HG02970 (cell line): ENCODE measurements at regions not wholly inside any gene's neighbourhood (a gene's known extent, or its start where the extent isn't known, plus 50 kb on each side); places are given as distances from the start of the nearest gene placed in this dataset.
"Not testable (repeated sequence)": the region's sequence is repeated elsewhere in the genome, so short reads cannot be mapped to it uniquely, and the experiment has no call there.

Experiments used
- ATAC-seq: cut with Tn5 transposase; IDR thresholded peaks from one replicate; pipeline ENCODE4 v1.9.1; 2021; ENCODE audit warnings: mild to moderate bottlenecking, moderate library complexity, moderate number of reproducible peaks; ENCODE audit not compliant: unreplicated experiment, low FRiP score

DNA sequence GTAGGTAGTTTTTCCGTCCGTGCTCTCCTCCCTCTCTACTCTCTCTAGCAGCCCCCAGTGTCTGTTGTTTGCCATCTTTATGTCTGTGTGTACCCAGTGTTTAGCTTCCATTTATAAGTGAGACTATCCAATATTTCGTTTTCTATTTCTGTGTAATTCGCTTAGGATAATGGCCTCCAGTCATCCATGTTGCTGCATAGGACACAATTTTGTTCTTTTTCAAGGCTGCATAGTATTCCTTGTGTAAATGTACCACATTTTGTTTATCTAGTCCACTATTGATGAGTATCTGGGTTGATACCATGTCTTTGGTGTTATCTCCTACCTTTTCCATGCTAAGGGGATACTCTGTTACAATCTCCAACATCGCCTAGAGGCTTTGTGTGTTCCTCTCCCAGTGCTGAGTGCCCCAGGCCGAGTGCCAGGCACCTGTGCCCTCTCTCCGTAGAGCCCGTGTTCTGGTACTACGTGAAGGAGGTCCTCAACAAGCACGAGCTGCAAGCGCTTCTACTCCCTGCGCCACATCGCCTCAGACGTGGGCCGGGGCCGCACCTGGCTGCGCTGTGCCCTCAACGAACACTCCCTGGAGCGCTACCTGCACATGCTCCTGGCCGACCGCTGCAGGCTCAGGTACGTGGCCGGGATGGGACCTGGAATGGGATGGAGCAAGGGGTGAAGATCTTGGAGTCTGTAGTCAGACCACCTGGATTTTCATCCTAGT is 51.0 kb downstream of the NPIPB11 start:
- not testable (repeated sequence) for ATAC-seq

DNA sequence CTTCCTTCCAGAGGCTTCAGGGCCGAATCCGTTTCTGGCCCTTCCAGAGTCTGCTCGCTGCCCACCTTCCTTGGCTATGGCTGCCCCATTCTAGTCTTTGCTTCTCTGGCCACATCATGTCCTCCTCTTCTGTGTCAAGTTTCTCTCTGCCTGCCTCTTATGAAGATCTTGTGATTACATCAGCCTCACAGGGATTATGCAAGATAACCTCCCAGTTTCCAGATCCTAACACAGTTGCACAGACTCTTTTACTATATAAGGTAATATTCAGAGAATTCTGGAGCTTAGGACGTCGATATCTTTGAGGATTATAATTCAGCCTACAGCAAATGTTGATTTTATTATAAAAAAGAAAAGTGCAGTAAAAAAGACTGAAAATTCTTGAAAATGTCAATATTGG is 52.1 kb downstream of the NPIPB11 start:
- not testable (repeated sequence) for ATAC-seq

DNA sequence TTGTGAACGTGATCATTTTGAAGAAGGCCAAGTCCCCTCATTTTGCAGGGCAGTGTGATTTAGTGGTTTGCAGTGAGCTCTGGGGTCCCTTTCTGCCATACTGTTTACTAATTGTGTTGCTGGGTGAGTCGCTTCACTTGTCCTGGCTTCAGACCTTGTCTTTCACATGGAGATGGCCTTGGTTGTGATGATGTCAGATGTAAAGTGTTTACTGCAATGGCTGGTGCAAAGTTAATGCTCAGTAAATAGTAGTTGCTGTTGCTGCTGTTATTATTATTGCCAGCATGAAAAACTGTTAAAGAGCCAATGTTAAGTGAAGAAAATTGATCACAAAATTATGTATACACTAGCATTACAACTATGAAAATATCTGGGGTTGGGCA is 53.9 kb downstream of the NPIPB11 start:
- ATAC-seq: not testable (repeated sequence)

DNA sequence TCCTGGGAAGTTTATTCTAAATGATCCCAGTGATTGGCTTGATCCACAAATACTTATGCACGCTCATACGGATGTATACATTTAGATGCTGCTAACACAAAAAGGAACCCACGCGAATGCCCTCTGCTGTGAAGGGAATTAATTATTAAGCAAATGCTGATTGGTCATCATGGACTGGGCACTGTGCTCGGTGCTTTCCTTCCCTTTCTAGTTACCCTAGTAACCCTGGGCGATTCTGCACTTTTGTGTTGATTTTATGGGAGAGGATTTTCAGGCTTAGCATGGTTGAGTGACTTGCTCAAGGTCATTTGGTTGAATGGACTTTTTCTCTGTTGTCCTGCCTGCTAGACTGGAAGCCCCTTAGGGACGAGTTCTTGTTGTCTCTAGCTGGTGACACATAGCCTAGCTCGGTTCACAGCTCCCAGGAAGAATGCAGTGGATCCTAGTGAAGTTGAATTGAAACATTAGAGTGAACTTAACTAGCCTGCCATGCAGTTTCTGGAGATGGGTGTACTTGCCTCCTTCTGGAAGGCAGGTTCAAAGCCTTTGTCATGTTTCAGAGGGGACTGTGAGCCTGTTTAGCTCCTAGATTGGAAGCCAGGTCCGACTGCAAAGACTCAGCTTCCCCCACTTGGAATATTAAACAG is 54.4 kb downstream of the NPIPB11 start:
- ATAC-seq: not testable (repeated sequence)

DNA sequence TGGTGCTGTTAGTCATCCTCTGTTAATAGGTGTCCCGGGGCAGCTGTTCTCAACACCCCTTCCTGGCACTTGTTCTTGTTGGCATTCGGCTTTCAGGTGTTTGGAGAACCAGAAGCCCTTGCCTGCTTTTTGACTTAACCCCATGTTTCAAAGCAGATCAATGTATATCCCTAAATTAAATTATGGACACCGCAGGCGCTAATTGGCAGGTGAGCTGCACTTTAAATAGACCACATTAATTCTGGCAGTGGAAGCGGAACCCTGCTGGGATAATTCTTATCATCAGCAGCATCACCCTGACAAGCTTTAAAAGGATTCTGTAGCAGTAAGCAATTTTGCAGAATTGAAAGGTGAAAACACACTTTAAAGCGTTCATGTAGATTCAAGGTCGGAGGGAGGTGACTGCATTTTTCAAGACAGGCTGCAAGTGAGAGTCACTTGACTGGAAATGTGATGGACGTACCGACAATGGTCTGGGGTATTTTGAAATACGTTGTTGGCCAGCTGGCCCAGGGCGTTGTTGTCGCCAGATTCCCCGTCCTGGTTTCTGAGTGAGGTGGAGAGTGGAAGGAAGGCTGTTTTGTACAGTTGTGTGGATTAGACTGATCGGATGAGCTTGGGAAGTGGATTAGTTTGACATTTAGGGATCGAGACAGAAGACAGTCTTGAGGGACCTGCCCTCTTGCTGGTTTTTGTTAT is 55.1 kb downstream of the NPIPB11 start:
- not testable (repeated sequence) for ATAC-seq

DNA sequence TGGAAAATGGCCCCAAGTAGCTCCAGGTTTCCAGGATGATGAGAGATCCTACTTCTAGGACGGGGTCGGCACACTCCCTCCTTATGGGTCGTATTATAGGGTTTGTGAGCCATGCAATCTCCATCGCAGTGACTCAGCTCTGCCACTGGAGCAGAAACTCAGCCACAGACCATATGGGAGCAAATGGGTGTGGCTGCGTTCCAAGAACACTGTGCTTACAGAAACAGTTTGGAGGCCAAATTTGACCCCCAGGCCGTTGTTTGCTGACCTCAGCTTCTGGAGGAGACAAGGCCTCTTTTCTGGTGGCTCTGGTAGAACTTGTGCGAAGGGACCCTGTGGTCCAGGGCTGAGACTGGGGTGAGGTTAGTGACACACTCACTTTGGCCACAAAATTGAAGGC is 56.5 kb downstream of the NPIPB11 start:
- ATAC-seq: not testable (repeated sequence)

DNA sequence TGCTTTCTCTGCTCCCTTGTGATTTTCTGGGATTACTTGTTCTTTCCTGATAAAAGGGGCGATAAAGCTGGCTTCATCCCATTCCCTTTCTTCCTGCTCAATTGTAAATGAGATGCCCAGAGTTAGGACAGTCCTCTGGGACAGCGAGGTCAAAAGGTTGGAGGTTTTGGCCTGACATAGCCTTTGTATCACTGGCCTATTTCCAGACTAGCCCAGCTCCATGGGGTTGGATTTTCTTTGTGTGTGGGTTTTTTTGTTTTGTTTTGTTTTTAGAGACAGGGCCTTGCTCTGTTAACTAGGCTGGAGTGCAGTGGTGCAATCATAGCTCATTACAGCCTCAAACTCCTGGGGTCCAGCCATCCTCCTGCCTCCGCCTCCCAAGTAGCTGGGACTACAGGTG is 57.8 kb downstream of the NPIPB11 start:
- ATAC-seq: not testable (repeated sequence)

DNA sequence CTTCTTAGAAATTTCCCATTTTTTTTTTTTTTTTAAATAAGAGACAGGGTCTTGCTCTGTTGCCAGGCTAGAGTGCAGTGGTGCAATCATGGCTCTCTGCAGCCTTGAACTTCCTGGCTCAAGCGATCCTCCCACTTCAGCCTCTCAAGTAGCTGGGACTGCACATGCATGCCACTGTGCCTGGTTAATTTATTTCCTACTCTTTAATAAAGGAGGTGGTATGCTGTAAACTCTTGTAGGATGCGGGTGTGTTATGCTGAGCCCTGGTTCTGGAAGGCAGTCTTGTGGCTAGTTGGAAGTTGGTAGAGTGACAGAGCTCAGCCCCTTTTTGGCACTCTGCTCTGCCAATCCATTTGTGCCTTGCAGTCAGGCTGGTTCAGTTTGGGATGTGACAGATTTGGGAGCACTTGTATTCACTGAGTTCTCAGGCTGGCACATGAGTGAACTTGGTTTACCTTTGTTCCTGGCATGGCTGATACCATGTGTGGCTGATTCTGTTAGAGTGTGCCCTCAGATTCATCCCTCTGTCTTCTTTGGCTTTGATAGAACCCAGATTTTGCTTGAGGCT is 58.3 kb downstream of the NPIPB11 start:
- not testable (repeated sequence) for ATAC-seq

DNA sequence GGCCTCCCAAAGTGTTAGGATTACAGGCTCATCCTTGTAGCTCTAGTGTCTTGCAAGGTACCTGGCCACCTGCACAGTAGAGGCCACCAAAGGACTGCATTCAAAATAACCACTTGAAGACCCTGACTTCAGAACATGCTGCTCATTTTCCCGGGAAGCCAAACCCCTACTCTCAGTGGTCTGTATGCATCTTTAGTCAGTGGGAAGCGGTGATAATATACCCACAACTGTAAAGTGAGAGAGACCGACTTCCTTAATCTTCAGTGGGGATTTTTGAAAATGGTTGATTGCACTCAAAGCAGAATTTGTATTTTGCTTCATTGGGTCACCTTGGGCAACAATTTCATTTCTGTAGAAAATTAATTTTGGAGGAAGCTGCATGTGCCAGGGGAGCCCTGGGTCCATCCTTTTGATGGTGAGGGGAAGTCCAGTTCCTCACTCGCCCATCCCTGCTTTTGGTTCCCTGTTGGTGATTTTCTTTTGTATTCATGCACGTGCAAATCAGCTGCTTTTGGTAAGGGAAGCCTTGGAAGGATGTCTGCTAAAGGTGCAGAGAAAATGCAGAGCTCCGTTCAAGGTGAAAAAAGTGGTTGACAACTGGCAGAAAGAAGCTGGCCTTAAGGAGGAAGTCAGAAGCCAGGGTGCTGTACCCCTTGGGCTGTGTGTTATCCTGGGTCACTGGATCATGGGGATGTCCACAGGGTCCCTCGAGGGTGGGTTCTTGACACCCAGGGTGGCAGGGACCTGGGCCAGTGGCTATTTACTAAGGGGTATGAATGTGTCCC is 59.5 kb downstream of the NPIPB11 start:
- ATAC-seq: not testable (repeated sequence)

DNA sequence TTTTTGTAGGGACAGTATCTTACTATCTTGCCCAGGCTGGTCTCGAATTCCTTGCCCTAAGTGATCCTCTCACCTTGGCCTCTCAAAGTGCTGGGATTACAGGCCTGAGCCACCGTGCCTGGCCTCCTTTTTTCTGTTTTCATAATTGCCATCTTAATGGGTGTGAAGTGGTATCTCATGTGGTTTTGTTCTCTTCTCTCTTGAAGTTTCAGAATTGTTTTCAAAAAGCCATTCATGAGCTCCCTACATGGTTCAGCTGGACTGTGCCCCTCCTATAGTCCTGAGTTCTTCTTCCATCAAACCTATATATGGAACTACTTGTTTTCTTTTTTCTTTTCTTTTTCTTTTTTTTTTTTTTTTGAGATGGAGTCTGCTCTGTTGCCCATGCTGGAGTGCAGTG is 60.3 kb downstream of the NPIPB11 start:
- ATAC-seq: not testable (repeated sequence)

DNA sequence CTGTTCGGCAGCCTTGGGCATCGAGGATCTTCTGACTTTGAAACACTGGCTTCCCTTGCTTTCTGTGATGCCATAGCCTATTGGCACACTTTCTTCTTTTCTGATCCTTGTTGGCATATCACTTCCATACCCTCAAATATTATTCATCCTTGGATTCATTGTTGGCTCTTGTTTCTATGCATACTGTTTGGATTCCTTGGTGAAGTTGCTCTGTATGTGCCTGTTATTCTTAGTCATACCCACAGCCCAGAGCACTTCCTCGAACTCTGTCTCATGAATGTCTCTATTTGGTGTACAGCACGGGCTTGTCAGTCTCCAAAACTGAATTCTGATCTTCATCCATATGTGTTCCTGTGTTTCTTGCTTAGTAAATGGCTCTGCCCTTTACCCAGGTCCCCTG is 63.6 kb downstream of the NPIPB11 start:
- not testable (repeated sequence) for ATAC-seq

DNA sequence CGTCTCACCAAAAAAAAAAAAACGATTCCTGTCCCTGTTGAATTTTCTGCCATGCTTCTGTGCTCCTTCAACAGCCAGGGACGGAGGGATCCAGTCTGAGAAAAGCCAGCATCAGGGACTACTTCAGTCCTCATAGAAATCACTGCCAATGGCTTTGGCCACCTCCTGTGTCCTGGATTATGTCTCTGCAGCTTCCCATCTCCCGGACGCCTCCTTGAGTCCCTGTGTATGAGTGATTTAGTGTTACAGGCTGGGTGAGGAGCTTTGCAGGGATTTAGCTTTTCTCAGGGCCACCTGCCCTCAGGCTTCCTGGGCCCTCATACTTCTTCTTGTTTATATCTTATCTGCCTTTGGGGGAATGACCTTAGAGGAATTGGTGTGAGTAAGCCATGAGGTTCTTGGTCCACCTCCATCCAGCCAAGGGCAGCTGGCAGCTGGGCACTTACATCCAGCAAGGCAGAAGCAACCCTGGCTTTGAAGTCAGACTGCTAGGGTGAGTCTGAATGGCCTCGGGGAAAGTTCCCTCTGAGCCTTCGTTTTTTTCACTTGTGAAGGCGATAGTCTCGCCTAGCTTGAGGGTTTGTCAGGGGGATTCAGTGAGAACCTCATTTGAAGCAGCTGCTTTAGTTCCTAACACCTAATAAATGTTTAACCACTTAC is 65.6 kb downstream of the NPIPB11 start:
- ATAC-seq: not testable (repeated sequence)

DNA sequence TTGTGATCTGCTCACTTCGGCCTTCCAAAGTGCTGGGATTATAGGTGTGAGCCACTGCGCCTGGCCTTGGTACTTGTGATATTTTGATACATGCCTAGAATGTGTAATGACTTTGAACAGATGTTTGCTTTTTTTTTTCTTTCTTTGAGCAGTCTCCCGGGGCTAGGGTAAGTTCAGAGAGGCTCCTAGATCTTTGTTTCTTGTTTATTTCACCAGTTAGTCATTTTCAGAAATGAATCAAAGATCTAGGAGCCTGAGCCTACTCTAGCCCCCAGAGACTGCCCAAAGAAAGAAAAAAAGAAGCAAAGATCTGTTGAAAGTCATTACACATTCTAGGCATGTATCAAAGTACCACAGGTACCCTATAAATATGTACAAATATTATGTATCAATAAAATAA is 66.3 kb downstream of the NPIPB11 start:
- not testable (repeated sequence) for ATAC-seq

DNA sequence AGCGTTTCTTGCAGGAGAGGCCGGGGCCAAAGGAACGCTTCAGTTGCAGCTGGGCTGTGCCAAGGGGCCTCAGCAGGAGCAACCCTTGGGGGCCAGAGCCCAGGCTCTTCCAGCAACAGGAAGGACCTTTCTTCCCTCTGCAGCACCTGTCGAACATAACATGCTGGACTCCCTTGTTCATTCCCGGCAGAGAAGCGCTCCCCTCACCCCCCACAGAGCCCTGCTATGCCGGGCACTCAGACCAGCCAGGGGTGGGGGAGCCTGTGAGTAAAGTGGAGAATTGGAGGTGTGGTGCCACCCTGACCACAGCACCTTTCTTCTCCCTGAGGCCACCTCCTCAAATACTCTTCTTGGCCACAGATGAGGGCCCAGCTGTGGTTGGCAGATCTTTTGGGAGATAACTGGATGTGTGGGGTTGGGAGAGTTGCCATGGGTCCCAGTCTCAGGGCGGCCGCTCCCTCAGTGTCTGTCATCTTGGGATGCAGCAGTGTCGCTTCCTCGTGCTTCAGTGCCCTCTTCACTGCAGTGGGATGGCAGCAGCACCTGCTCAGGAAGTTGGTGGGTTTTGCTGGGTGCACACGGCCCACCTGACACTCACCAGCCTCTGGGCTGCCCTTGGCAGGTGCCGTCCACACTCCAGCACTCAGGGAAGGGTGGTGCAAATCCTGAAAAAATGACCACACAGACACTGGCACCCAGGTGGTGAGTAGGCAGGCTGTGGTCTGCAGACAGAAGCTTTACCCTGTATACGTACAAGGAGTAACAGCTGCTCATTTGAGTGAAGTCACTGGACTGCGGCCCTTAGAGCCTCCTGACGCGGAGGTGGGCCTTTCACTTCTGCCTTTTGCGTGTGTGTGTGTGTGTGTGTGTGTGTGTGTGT is 67.5 kb downstream of the NPIPB11 start:
- peak; percentile 64 for ATAC-seq

DNA sequence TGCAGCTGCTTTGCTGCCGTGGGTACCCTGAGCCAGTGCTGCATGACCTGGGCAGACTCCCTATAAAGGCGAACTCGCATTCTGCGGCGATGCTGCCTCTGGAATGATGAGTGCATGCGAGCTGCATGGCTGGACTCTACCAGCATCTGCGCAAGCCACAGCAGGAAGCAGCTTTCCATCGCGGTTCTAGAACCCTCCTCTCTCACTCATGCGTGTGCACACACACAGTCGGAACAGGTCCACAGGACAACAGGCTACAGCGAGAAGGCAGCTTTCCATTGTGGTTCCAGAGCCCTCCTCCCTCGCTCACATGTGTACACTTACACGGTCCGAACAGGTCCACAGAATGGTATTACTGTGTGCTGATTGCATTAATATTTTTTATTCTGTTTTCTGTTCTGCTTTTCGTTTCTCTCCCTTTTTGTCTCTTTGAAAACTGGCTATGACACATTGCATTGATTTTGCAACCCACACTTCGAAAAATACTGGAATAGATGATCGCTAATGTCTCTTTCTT is 69.1 kb downstream of the NPIPB11 start:
- not testable (repeated sequence) for ATAC-seq

DNA sequence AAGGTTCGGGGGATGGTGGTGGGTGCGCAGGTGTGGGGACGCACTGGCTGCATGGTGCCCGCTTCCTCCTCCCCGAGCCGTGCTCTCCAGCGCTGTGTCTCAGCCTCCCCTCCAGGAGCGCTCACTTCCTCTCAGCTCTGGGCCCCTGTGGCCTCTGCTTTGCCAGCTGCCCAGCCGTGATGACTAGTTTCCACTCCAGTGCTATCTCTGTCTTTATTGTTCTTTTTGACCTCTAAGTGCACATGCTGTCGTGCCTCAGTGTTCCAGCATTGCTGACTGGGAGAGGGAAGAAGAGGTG is 71.0 kb downstream of the NPIPB11 start:
- ATAC-seq: not testable (repeated sequence)

DNA sequence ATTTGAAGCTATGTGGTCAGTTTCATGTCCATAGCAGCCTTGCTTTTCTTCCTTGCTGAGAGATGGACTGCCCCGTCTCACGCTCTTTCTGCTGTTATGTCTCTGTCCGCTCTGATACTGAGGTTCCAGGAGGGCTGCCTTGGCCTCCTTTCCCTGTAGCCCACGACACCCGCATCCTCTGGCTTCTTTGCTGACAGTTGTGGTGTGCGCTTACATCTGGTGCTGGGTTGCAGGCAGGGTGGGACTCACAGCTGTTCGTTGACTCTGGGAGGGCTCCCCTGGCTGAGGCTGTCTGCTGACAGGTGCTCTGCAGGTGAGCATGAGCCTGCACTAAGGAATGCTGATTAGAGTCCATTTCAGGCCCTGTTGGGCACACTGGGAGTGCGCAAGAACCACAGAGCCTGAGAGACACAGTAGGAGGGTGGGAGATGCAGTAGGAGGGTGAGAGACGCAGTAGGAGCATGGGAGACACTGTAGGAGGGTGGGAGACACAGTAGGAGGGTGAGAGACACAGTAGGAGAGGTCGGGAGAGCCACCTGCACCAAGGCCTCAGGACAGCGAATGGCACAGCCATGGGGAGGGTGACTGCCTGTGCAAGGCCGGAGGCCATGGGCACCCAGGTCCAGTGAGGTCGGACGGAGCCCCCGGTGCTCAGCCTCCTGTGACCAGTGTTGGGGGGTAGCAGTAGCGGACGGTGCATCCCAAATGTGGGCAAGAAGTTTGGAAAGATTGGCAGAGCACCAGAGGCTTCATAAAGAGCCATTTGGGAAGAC is 71.5 kb downstream of the NPIPB11 start:
- ATAC-seq: not testable (repeated sequence)

DNA sequence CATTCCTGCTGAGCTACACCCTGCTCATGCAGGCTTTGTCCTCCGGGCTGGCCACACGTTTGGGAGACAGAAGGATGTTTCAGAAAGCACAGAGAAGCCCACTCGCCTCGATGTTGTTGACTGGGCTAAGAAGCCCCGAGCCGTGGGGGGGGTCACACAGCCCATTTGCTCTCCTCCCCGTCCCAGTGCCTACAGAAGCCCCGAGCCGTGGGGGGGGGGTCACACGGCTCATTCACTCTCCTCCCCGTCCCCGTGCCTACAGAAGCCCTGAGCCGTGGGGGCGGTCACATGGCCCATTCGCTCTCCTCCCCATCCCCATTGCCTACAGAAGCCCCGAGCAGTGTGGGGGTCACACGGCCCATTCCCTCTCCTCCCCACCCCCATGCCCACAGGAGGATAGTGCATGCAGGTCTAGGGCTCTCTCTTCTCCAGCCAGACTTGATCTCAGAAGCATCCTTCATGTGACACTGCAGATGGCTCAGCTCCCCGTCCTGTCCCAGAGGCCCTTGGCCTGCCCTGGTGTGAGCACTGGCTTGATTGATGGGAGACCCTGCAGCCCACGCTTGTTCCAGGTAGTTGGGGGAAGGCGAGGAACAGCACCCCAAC is 72.9 kb downstream of the NPIPB11 start:
- ATAC-seq: not testable (repeated sequence)
